Retinal pigment epithelial cell (primary cell): ENCODE measurements at regions not wholly inside any gene's neighbourhood (a gene's known extent, or its start where the extent isn't known, plus 50 kb on each side); places are given as distances from the start of the nearest gene placed in this dataset.

Experiments used
- DNase-seq: peaks from one replicate; pipeline ENCODE4 v3.0.0-alpha.2; 2010; ENCODE audit warnings: low read depth
- H3K4me3 ChIP-seq: 2 replicates; pipeline ENCODE4 v1.5.1; 2011; ENCODE audit warnings: mild to moderate bottlenecking, low read length, control low read depth, moderate library complexity
- CTCF ChIP-seq: conservative IDR thresholded peaks from 2 replicates; pipeline ENCODE4 v1.5.1; 2011; ENCODE audit warnings: low read depth, low read length, control low read depth, inconsistent platforms

GRCh38 chr3:38988955-38989354 lies 62.8 kb downstream of the SCN11A start:
- no peak for DNase-seq
- H3K4me3 ChIP-seq: no peak overlapping the region
- no peak for TF ChIP-seq CTCF

GRCh38 chr3:38987456-38987855 lies 64.3 kb downstream of the SCN11A start:
- DNase-seq: no peak
- no peak for TF ChIP-seq CTCF
- no peak overlapping the region for H3K4me3 ChIP-seq

- no peak for TF ChIP-seq CTCF
- no peak for DNase-seq
- H3K4me3 ChIP-seq: no peak overlapping the region
Observed at GRCh38 chr3:38986901-38987300, 64.8 kb downstream of the SCN11A start.

- TF ChIP-seq CTCF: no peak
- DNase-seq: no peak
- H3K4me3 ChIP-seq: no peak overlapping the region
Observed at GRCh38 chr3:38985981-38986380, 65.8 kb downstream of the SCN11A start.

- peak; percentile 50 for DNase-seq
- H3K4me3 ChIP-seq: no peak overlapping the region
- no peak for TF ChIP-seq CTCF
Observed at GRCh38 chr3:38985581-38985980, 66.2 kb downstream of the SCN11A start.

- H3K4me3 ChIP-seq: no peak overlapping the region
- no peak for TF ChIP-seq CTCF
- DNase-seq: no peak
Observed at GRCh38 chr3:38984731-38985130, 67.0 kb downstream of the SCN11A start.

- TF ChIP-seq CTCF: no peak
- no peak for DNase-seq
- H3K4me3 ChIP-seq: no peak overlapping the region
Observed at GRCh38 chr3:38984110-38984509, 67.6 kb downstream of the SCN11A start.
